GM12878 (cell line): ENCODE measurements at regions not wholly inside any gene's neighbourhood (a gene's known extent, or its start where the extent isn't known, plus 50 kb on each side); places are given as distances from the start of the nearest gene placed in this dataset.

ENCODE experiments used
- CREM ChIP-seq: IDR thresholded peaks from 2 replicates; pipeline ENCODE4 v1.6.1; 2014; ENCODE audit warnings: antibody characterized with exemption, low read depth
- EED ChIP-seq: sonication (generic); IDR thresholded peaks from 2 replicates; pipeline ENCODE4 v1.6.1; 2016; ENCODE audit warnings: antibody characterized with exemption, low read depth
- ETV6 ChIP-seq, 2 experiments: fragments of 450-650 bp in 1 of 2; IDR thresholded peaks in 1 of 2; conservative IDR thresholded peaks in 1 of 2; 2 replicates each; pipeline ENCODE4 v1.6.1; 2014; ENCODE audit warnings: antibody characterized with exemption in 1 of 2, borderline replicate concordance in 1 of 2, low read depth in 1 of 2, mild to moderate bottlenecking in 1 of 2, moderate library complexity in 1 of 2
- HDAC6 ChIP-seq: fragments of 200-600 bp; sonication (generic); IDR thresholded peaks from one replicate; pipeline ENCODE4 v1.8.0; 2017; ENCODE audit warnings: antibody characterized with exemption; ENCODE audit not compliant: unreplicated experiment
- KAT2A ChIP-seq: conservative IDR thresholded peaks from 2 replicates; pipeline ENCODE4 v1.6.1; 2011; ENCODE audit warnings: low read depth, low read length; ENCODE audit not compliant: control insufficient read depth
- MEF2A ChIP-seq: IDR thresholded peaks from 2 replicates; pipeline ENCODE4 v1.6.1; 2011; ENCODE audit warnings: low read depth, mild to moderate bottlenecking, low read length, moderate library complexity; ENCODE audit not compliant: insufficient read depth
- POLR2A ChIP-seq: IDR thresholded peaks from 2 replicates; pipeline ENCODE4 v1.6.1; 2011; ENCODE audit warnings: low read depth, mild to moderate bottlenecking, low read length
- RUNX3 ChIP-seq: IDR thresholded peaks from 2 replicates; pipeline ENCODE4 v1.6.1; 2012; ENCODE audit warnings: low read length, inconsistent platforms
- TAF1 ChIP-seq: IDR thresholded peaks from 2 replicates; pipeline ENCODE4 v1.6.1; 2011; ENCODE audit warnings: mild to moderate bottlenecking, low read depth, low read length, borderline replicate concordance
- TCF12 ChIP-seq: IDR thresholded peaks from 2 replicates; pipeline ENCODE4 v1.6.1; 2011; ENCODE audit warnings: low read depth, mild to moderate bottlenecking, low read length
- ZNF592 ChIP-seq: fragments of 450-650 bp; IDR thresholded peaks from 2 replicates; pipeline ENCODE4 v1.6.1; 2017; ENCODE audit warnings: mild to moderate bottlenecking, moderate library complexity
- TF ChIP-seq, protein P1 (sequence below): fragments of 450-650 bp; formaldehyde crosslinking; IDR thresholded peaks from 2 replicates; pipeline ENCODE4 v1.5.0; 2022; ENCODE audit warnings: mild to moderate bottlenecking, missing genetic modification characterization
- TF ChIP-seq, protein P2 (sequence below): fragments of 450-650 bp; IDR thresholded peaks from 2 replicates; pipeline ENCODE4 v1.6.1; 2016; ENCODE audit warnings: mild to moderate bottlenecking

DNA sequence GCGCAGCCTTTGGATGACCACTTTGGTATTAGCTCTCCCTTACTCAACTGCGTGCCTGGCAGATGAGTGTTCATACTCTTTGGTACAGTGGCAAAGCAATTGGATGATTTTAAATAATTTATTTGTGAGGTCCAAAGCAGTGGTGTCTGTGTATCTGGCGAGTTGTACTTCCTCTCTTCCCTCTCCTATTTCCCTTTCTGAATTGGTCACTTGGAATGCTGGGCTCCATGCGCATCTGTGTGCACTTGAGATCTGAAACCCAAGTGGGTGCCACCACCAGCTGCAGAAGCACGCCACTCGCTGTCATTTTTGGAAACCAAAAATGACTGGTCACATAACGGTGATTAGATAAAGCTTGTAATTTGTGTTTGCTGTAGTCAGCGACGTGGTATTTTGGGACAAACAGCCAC, 386.0 kb upstream of the KLF4 start (continued):
- TF ChIP-seq, protein P1, sequence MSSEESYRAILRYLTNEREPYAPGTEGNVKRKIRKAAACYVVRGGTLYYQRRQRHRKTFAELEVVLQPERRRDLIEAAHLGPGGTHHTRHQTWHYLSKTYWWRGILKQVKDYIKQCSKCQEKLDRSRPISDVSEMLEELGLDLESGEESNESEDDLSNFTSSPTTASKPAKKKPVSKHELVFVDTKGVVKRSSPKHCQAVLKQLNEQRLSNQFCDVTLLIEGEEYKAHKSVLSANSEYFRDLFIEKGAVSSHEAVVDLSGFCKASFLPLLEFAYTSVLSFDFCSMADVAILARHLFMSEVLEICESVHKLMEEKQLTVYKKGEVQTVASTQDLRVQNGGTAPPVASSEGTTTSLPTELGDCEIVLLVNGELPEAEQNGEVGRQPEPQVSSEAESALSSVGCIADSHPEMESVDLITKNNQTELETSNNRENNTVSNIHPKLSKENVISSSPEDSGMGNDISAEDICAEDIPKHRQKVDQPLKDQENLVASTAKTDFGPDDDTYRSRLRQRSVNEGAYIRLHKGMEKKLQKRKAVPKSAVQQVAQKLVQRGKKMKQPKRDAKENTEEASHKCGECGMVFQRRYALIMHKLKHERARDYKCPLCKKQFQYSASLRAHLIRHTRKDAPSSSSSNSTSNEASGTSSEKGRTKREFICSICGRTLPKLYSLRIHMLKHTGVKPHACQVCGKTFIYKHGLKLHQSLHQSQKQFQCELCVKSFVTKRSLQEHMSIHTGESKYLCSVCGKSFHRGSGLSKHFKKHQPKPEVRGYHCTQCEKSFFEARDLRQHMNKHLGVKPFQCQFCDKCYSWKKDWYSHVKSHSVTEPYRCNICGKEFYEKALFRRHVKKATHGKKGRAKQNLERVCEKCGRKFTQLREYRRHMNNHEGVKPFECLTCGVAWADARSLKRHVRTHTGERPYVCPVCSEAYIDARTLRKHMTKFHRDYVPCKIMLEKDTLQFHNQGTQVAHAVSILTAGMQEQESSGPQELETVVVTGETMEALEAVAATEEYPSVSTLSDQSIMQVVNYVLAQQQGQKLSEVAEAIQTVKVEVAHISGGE (CRISPR knock-in tag): no peak
- peak; percentile 65 for TF ChIP-seq CREM
- no peak for TF ChIP-seq TAF1
- peak; percentile 86 for TF ChIP-seq EED
- TF ChIP-seq POLR2A: no peak
- peak; percentile 52; the same call in 1 of the 2 replicates for TF ChIP-seq RUNX3
- TF ChIP-seq TCF12: peak; percentile 86; the same call in 1 of the 2 replicates
- peak in 1 of 2 experiments; percentile 49; a peak in 2 of 4 replicates for TF ChIP-seq ETV6 (conservative IDR thresholded peaks at IDR 0.05 in 1 of 2, IDR thresholded peaks at IDR 0.05 in 1 of 2; ENCODE audit: borderline replicate concordance in 1 of 2, low read depth in 1 of 2)
- TF ChIP-seq KAT2A: no peak
- no peak for TF ChIP-seq HDAC6
- TF ChIP-seq ZNF592: no peak
- TF ChIP-seq, protein P2, sequence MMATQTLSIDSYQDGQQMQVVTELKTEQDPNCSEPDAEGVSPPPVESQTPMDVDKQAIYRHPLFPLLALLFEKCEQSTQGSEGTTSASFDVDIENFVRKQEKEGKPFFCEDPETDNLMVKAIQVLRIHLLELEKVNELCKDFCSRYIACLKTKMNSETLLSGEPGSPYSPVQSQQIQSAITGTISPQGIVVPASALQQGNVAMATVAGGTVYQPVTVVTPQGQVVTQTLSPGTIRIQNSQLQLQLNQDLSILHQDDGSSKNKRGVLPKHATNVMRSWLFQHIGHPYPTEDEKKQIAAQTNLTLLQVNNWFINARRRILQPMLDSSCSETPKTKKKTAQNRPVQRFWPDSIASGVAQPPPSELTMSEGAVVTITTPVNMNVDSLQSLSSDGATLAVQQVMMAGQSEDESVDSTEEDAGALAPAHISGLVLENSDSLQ: no peak
- 0 out of 2 replicates have a peak, but pooled peaks have one; percentile 33 for TF ChIP-seq MEF2A
